D341Med (cell line): ENCODE measurements at regions not wholly inside any gene's neighbourhood (a gene's known extent, or its start where the extent isn't known, plus 50 kb on each side); places are given as distances from the start of the nearest gene placed in this dataset.
A peak's percentile ranks its signal among the peaks of the same experiment; 100 is the strongest.

Source experiments
- DNase-seq: peaks from one replicate; pipeline ENCODE4 v3.0.0; 2012; ENCODE audit warnings: low spot score

GRCh38 chr4:180655886-180656285 is 1587.3 kb upstream of the TENM3 start:
- no peak for DNase-seq

GRCh38 chr4:180657881-180658280 is 1585.3 kb upstream of the TENM3 start:
- DNase-seq, result no peak

- DNase-seq, result peak; percentile 61
These were observed 1578.3 kb upstream of the TENM3 start for GRCh38 chr4:180664766-180665368.

- DNase-seq, result no peak
These were observed 1577.7 kb upstream of the TENM3 start for GRCh38 chr4:180665481-180665880.

- DNase-seq, result peak; percentile 68
These were observed 1577.0 kb upstream of the TENM3 start for GRCh38 chr4:180665994-180666824.

- no peak for DNase-seq
These were observed 1574.5 kb upstream of the TENM3 start for GRCh38 chr4:180668732-180669131.

- no peak for DNase-seq
These were observed 1573.5 kb upstream of the TENM3 start for GRCh38 chr4:180669680-180670079.

- DNase-seq, result no peak
These were observed 1568.4 kb upstream of the TENM3 start for GRCh38 chr4:180674619-180675358.

- DNase-seq, result no peak
These were observed 1567.9 kb upstream of the TENM3 start for GRCh38 chr4:180675359-180675650.

- DNase-seq, result no peak
These were observed 1562.9 kb upstream of the TENM3 start for GRCh38 chr4:180680305-180680704.

GRCh38 chr4:180682776-180683175 is 1560.4 kb upstream of the TENM3 start:
- DNase-seq, result no peak

GRCh38 chr4:180683186-180683585 is 1560.0 kb upstream of the TENM3 start:
- no peak for DNase-seq

GRCh38 chr4:180688480-180688879 is 1554.7 kb upstream of the TENM3 start:
- no peak for DNase-seq

- DNase-seq, result no peak
These were observed 1548.3 kb upstream of the TENM3 start for GRCh38 chr4:180694875-180695274.

GRCh38 chr4:180695851-180696250 is 1547.4 kb upstream of the TENM3 start:
- DNase-seq, result no peak

- no peak for DNase-seq
These were observed 1546.6 kb upstream of the TENM3 start for GRCh38 chr4:180696460-180697092.

GRCh38 chr4:180698550-180699195 is 1544.5 kb upstream of the TENM3 start:
- DNase-seq, result no peak

- no peak for DNase-seq
These were observed 1536.4 kb upstream of the TENM3 start for GRCh38 chr4:180706766-180707165.

GRCh38 chr4:180710628-180711337 is 1532.4 kb upstream of the TENM3 start:
- DNase-seq, result no peak

GRCh38 chr4:180717451-180718033 is 1525.7 kb upstream of the TENM3 start:
- DNase-seq, result no peak

GRCh38 chr4:180721356-180721755 is 1521.8 kb upstream of the TENM3 start:
- no peak for DNase-seq
